HG02763 (cell line): ENCODE measurements at regions not wholly inside any gene's neighbourhood (a gene's known extent, or its start where the extent isn't known, plus 50 kb on each side); places are given as distances from the start of the nearest gene placed in this dataset.

Experiments used
- ATAC-seq: cut with Tn5 transposase; IDR thresholded peaks from one replicate; pipeline ENCODE4 v1.9.1; 2021; ENCODE audit warnings: mild to moderate bottlenecking, moderate library complexity; ENCODE audit not compliant: unreplicated experiment

DNA sequence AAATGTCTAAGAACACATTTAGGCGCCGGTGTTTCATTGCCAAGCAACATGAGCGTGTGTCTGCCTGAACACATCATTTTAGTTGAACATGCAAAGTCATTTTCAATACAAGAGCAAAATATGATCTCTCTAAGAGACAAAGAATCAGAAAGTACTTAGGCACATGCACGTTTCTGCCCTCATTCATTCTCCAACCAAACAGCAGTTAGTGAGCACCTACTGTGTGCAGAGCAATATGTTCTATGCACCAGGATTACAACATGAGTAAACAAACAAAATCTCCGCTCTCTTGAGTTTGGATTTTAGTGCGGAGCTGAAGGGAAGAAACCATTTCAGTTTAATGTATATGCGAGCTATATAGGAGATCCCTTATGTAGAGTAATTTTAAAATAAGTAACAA lies 71.6 kb upstream of the KLF6 start:
- no peak for ATAC-seq

DNA sequence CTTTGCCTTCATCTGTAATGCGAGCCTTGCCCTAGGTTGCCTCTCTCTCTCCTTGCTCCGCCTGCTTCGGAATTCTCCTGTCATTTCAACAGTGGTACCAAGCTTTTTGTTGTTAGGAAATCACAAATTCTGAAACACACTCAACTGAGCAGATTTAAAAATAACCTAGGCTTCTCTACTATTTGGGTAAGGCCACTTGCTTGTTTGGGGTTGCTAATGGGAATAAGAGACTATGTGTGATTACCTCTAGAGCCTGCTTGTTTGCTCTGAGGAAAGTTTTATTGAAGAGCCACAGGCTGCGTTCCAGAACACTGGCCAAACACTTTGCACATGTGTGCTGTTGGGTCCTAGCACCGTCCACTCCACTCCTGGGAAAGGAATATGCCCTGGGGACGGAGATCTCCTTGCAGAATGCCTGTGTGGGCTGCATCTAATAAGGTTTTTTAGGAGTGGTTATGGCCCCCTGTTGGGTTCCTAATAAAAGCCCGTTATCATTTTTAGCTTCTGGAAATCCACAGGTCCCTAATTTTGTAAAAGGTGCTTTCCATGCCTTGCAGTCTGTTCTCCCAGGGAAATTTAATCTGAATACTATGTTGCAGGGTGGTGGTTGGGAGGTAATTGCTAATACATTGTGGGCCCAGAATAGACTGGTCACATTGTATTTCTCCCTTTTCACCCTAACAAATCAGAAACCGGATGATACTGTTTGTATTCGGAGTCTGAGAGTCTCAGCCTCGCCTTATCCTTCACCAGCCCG lies 68.7 kb upstream of the KLF6 start:
- ATAC-seq, result no peak

DNA sequence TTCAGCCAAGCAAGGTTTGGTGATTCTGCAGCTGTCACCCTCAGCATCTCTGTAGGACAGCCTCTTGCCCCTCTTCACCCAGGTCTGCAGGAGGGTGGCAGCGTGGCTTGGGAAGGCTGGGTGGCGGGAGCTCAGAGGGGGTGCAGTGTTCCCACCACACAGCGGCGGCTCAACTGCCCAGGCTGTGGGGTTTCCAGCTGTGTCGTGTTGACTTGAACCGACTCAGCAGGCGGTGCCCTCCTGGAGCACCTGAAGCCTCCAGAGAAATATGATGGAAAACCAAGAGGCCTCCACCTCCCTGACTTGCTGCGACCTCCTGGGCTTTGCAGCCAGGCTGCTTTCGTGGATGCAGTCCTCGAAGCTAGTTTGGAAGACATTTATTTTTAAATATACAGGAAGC lies 68.0 kb upstream of the KLF6 start:
- ATAC-seq, result no peak

DNA sequence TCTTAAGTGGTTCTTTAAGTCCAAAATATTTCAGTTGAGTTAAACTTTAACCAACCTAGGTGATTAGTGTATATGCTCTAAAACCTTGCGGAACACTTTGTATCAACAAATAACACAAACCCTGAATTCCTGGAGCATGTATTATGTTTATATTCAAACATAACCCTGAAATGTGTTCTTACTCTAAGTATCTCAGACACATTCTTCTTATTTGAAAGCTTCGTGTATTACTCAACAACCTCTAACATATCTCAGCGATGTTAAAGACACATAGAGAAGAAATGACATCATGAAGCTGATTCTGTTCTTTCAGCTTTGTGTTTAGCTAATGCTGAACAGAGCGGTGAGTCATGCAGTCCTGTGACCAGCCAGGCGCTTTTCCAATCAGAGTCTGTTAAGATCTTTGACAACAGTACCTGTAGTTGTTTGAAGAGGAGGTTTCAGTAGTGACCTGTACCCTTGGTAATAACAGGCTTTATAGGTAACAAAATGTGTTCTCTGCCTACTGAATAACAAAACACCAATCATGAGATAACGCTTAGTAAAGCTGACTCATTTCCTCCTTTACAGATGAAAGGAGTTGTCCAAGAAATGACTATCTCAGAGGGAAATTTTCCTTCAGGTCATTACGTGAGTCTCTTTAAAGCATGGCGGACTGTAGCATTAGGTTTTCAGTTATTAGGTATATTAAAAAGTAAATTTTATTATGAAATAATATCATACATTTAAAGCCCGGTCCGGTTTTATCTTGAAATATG lies 67.3 kb upstream of the KLF6 start:
- ATAC-seq, result peak; percentile 81

DNA sequence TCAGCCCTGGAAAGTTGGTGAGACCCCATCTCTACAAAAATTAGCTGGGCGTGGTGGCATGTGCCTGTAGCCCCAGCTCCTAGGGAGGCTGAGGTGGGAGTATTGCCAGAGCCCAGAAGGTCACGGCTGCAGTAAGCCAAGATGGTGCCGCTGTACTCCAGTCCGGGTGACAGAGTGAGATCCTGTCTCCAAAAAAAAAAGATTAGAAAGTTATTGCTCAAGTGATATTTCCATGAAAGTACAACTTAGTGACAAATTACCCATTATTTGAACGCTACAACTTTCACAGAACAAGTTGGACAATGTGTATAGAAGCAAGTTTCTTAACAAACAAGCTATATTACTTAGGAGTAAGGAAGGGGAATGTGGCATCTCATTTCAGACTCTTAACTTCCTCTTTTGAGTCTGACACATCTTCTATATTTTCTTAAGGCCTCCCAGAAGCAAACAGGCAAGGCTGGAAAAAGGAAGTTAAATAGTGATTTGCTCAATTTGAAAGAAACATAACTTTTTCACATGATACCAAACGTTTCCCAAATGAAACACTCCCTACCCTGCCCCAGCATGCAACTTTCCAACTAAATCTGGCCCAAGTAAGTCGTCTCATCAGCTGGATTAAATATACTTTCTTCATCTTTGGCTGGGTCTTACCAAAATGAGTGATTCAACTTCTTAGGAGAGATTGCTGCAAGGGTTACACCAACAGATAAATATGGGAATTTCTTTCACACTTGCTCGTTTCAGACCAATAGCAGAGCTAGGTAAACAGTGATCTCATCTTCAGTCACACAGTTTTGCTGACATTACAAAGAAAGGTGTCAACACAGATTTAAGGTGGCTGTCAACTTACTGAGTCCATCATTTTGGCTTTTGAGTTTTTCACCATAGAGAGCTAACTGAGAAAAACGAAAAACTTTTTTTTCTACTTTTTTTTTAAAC lies 66.3 kb upstream of the KLF6 start:
- ATAC-seq, result no peak

DNA sequence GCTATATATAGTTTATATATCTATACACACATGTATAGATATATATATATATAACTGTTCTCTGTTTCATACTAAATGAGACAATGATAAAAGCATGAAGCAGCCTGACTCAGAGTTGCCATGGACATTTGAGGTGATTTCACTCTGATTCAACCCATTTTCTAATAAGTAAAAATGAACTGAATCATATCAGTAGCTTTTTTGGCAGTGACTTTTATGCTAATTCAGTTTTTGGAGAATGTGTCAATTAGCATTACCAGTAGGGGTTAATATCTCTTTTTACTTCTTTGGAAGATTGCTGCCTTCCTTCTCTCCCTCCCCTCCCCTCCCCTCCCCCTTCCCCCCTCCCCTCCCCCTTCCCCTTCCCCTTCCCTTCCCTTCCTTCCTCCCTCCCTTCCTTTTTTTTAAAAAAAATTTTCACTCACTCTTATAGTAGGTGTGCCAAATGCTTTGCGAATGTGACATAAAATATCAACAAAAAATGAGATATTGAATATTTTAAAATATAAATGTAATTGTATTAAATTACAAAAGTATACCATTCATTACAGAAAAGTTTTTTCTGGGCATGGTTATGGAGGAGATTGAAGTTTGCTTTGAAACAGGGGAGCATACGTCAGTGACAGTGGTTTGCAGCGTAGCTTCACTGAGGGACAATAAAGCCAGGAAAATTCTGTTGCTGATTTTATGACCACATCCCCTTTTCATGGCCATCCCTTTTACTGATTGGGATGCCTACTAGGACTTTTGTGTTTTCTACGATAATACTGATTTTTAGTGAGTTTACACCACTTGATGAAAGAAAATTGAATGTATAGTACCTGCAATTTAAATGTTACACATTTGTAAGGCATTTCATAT lies 64.0 kb upstream of the KLF6 start:
- no peak for ATAC-seq

DNA sequence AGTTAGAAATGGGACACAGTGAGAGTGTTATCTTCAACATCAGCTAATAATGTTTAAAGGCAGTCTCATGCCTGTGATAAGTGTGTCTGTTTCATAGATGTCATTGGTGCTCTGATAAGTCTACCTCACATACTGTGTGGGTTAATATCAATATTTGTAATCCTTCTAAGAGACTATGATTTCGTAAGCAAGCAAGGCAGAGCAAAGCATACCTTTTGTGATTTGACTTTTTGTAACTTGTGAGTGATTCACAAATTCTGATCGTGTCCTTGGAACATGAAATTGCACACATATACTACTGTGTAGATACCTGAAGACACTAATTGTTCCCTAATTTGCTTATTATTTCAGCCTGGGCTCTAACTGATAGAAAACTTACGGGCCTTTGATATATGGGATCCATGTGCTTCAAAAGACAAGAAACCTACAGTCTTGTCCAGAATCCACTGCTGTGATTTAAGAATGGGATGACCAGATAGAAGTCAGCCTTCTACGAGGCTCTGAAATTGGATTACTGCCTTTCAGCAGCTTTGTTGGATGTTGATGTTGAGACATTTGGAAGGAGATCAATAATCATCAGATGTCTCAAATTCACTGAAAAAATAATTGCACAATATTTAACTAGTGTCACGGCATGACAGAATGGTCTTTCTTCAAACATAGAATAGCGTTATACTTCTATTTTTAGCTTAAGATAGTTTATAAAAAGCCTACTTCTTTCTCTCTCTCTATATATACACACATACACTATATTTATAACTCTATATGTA lies 63.2 kb upstream of the KLF6 start:
- no peak for ATAC-seq

DNA sequence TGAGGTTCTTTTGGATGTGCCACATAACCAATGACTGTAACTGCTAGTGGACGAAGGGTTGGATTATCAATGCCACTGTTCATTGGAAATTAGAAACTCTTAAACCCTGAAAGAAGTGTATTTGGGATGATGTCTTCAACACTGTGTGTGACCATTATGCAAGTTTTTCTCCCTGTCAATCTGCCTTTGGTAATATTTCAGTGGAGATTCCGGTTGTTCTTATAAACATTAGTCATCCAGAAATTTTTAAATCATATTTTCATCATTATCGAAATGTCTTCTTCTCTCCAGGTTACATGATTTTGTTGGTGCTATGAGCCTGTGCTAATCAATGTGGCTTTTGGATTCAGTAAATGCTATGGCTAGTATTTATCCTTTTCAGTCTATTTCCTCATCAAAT lies 61.7 kb upstream of the KLF6 start:
- ATAC-seq, result no peak

DNA sequence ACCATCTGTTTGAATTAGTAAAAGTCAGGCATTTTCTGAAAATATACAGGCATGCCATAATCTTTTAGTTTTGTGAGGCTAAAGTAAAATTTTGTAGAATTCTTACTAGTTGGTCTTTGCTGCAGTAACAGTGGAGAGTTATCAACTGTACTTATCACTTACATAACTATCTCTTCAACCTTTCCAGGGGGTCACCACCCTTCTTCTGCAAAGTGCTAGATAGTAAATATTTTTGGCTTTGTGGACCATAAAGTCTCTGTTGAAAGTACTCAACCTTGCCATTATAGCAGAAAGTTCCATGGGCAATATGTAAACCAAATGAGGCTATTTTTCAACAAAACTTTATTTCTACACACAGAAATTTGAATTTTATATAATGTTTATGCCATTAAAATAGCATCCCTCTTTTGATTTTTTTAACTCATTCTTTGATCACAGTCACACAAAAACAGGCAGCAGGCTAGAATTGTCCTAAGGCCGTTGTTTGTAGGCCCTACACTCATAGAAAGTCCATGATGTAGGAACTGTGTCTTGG lies 59.5 kb upstream of the KLF6 start:
- ATAC-seq, result no peak

DNA sequence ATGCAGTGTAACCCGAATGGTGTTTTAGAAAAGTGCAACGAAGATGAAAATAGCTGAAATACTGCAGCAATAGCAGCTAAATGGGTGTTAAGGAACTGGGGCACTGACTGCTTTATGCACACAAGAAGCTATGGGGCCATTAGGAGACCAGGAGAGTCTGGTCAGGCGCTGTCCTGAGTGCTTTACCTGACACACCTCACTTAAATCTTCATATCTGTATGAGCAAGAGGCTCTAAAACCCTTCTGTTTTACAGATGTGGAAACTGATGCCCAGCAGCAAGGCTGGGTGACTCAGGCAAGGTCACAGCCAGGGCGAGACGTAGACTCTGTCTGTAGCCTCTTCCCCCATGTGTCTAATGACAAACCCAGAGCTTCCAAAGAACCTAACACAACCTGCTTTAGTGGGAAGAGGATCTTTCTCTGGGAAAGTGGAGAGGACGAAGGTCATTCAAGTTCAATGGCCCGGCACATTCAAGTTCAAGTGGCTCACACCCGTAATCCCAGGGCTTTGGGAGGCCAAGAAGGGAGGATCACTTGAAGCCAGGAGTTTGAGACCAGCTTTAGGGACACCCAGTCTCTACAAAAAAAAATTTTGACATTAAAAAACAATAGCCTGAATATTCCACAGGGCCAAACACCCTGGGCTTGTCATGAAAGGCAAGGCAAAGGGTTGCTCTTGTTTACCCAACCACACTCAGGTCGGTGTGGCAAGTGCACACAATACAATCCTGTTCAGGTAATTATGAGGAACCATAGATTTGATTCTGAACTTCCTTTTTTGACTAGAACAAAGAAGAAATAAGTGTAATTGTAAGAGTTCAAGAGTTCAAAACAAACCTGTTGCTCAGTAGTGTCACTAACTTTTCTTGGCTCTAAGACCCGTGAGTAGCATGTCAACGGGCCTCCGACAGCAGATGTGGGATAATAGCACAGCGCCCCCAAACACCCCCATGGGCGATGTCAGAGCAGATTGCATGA lies 53.7 kb upstream of the KLF6 start:
- no peak for ATAC-seq

DNA sequence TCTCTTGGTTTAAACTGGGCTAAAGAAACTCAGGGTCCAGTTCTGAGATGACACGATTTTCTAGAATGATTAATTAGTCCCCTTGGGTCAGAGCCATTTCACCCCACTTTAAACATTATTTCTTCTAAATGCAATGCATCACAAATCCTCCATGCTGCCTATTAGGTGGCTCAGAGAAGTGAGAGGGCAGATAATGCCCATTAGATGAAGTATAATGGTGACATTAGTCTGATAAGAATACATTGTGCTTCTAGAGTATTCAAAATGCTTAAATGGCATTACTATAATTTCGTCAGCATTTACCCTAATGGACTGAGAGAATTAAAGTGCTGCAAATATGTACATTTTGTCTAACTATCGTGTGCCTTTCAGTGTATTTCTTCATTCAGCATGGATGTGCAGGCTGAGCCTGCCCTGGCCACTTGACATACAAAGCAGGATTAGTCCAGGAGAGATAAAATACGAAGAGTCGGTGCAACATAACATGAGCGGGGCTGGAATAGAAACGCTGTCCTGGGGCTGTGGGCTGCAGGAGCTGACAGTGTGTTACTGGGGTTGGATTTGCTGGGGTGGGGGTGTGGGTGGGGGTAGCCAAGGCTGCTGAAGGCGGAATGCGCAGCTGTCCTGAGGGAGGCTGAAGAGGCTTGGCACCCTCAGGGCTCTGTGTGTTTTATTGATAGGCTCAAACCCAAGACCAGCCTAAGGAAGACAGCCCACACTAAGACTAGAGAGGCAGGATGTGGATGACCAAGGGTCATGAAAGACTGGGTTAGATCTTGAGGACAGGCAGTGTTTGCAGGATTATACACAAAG lies 52.8 kb upstream of the KLF6 start:
- no peak for ATAC-seq

DNA sequence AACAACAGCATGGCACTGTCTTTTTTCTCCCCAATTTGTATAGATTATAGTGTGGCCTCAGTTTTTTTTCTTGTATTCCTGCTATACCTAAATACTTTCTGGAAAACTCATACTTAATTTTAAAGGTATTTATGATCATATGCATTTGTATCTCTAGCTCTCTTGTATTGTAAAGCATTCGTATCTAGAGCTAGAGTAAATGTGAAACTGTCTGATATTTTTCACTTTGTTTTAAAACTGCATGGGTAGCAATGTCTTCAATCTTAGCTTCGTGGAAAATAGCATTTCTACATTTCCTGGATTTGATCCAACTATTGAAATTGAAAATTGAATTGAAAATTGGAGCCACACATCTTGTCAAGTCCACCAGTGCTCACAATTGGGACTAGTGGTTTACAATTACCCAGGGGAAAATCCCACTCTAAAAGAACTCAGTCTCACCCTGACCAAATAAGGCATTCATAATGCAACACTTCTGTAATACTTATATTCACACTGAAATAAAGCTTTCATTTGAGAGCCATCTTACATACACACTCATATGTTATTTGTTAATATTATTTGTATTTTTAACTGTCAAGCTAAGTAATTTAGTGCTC lies 51.3 kb upstream of the KLF6 start:
- ATAC-seq, result peak; percentile 69

DNA sequence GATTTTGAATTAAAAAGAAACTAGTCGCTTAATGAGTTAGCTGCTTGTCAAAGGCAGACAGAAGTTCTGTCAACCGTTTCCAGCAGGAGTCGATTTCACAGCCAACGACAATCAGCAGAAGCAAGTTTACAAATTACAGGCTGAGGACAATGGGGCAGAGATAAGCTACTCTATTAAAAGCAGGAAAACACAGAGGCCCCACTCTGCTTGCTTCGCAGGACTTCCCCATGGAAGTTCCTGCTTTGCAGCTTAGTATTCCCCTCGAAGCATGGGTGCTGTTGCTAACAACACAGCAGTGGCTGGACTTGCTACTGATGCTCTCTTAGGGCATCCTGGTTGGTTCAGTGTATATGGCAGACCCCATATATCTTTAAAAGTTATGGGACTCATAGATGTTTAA lies 50.8 kb upstream of the KLF6 start:
- ATAC-seq, result no peak

DNA sequence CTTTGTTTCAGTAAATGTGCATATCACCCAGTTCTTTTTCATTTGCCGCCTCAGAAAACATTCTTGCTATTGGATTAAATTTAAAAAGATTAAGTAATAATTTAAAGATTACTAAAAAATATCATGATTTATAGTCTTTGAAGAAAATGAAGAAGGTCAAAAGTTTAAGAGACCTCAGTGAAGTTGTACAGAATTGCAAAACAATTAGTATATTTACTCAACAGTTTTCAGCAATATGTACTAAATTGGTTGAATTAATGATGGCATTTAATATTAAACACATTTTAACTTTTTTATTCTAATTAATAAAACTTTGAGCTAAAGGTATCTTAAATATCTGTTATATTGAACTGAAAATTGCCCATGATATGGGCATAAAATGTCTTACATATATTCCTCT lies 49.9 kb upstream of the KLF6 start:
- no peak for ATAC-seq
